ENCODE measurements at regions not wholly inside any gene's neighbourhood (a gene's known extent, or its start where the extent isn't known, plus 50 kb on each side); places are given as distances from the start of the nearest gene placed in this dataset.

- Histone ChIP-seq H3K4me1 (no peaks in the 10 kb centered on the region), H3K4me2 (no peak overlapping the region), H4K20me1 (no peaks in the 10 kb centered on the region), H3K9ac (no peak overlapping the region), H3K4me3 (no peak overlapping the region), H3K27me3 (peaks cover 80% of the 10 kb centered on the region), H3K9me3 (no peaks in the 10 kb centered on the region), H3K27ac (no peak overlapping the region), H3K36me3 (no peaks in the 10 kb centered on the region)
- no peak for TF ChIP-seq Cebpa-rat (IDR thresholded peaks at IDR 0.05)
Observed at GRCh38 chrX:42628471-42628870, 149.5 kb downstream of the PPP1R2C start.

GRCh38 chrX:42627891-42628290 lies 150.1 kb downstream of the PPP1R2C start:
- H3K4me1 ChIP-seq = no peaks in the 10 kb centered on the region
- no peak overlapping the region for H3K27ac ChIP-seq
- no peaks in the 10 kb centered on the region for H3K9me3 ChIP-seq
- no peak overlapping the region for H3K4me3 ChIP-seq
- H3K4me2 ChIP-seq = no peak overlapping the region
- peaks cover 81% of the 10 kb centered on the region for H3K27me3 ChIP-seq
- H3K36me3 ChIP-seq = no peaks in the 10 kb centered on the region
- no peak overlapping the region for H3K9ac ChIP-seq
- H4K20me1 ChIP-seq = no peaks in the 10 kb centered on the region
- no peak for TF ChIP-seq Cebpa-rat (IDR thresholded peaks at IDR 0.05)

DNA sequence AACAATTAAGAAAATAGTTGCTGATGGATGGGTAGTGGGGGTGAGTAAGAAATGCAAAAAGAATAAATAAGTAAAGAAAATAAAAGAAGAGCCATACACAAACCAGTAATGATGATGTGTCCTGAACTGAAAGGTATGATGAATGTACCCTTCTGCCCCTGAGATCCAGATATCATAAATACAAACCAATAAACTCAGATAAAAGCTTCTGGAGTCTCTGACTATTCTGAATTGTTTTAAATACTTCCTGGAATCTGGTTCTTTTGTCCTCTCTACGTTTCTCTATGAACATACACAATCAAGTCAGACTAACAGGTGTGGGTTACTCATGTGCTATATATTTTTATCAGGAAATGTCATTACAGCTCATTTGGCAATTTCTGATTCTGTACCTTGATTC lies 153.4 kb downstream of the PPP1R2C start:
- H3K27me3 ChIP-seq = peaks cover 82% of the 10 kb centered on the region
- H4K20me1 ChIP-seq = no peaks in the 10 kb centered on the region
- H3K9ac ChIP-seq = no peak overlapping the region
- H3K4me3 ChIP-seq = no peak overlapping the region
- no peak for TF ChIP-seq Cebpa-rat (IDR thresholded peaks at IDR 0.05)
- H3K4me2 ChIP-seq = no peak overlapping the region
- no peaks in the 10 kb centered on the region for H3K4me1 ChIP-seq
- H3K9me3 ChIP-seq = no peaks in the 10 kb centered on the region
- H3K36me3 ChIP-seq = no peaks in the 10 kb centered on the region
- no peak overlapping the region for H3K27ac ChIP-seq

DNA sequence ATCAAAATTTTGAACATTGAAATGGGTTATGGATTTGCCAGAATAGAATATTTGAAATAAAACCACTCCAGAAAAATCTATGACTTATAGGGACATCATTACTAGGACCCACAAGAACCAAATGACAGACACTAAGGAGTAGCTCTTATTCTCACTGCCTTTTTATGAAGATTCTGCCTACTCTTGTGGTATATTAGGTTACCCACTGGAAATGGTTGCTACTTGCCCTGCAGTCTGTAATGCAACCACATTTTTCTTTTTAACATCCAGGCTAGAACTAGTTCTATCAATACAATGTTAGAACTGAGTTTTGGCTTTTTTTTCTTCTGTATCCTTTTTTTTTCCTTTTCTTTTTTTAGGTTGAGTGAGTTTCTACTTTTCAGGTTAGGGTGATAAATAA lies 158.9 kb downstream of the PPP1R2C start:
- no peak for TF ChIP-seq Cebpa-rat (IDR thresholded peaks at IDR 0.05)
- Histone ChIP-seq H3K4me2 (no peak overlapping the region), H3K4me3 (no peak overlapping the region), H3K36me3 (no peaks in the 10 kb centered on the region), H3K27ac (no peak overlapping the region), H4K20me1 (no peaks in the 10 kb centered on the region), H3K27me3 (peaks cover 80% of the 10 kb centered on the region), H3K9ac (no peak overlapping the region), H3K4me1 (no peaks in the 10 kb centered on the region), H3K9me3 (no peaks in the 10 kb centered on the region)

GRCh38 chrX:42616981-42617380 lies 161.0 kb downstream of the PPP1R2C start:
- no peak overlapping the region for H3K4me2 ChIP-seq
- TF ChIP-seq Cebpa-rat (IDR thresholded peaks at IDR 0.05) = no peak
- peaks cover 78% of the 10 kb centered on the region for H3K27me3 ChIP-seq

DNA sequence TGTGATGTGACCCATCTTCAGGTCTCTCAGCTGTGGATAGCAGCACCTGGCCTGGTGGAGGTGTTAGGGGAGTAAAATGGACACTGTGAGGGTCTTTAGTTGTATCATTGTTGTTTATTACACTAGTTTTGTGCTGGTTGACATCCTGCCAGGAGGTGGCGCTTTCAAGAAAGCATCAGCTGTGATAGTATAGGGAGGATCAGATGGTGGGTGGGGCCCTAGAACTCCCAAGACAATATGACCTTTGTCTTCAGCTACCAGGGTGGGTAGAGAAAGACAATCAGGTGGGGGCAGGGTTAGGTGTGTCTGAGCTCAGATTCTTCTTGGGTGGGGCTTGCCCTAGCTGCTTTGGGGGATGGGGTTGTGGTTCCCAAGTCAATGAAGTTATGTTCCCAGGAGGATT lies 162.8 kb downstream of the PPP1R2C start:
- H3K27me3 ChIP-seq = peaks cover 73% of the 10 kb centered on the region
- H3K4me1 ChIP-seq = no peaks in the 10 kb centered on the region
- no peak for TF ChIP-seq Cebpa-rat (IDR thresholded peaks at IDR 0.05)
- H3K9ac ChIP-seq = no peak overlapping the region
- no peak overlapping the region for H3K4me2 ChIP-seq
- no peaks in the 10 kb centered on the region for H3K9me3 ChIP-seq
- H4K20me1 ChIP-seq = no peaks in the 10 kb centered on the region
- H3K36me3 ChIP-seq = no peaks in the 10 kb centered on the region
- no peak overlapping the region for H3K4me3 ChIP-seq
- no peak overlapping the region for H3K27ac ChIP-seq

More at GRCh38 chrX:42616981-42617380, 161.0 kb downstream of the PPP1R2C start:
- no peaks in the 10 kb centered on the region for H3K9me3 ChIP-seq
- no peaks in the 10 kb centered on the region for H3K4me1 ChIP-seq
- H3K27ac ChIP-seq = no peak overlapping the region
- no peak overlapping the region for H3K4me3 ChIP-seq
- no peaks in the 10 kb centered on the region for H4K20me1 ChIP-seq
- no peaks in the 10 kb centered on the region for H3K36me3 ChIP-seq
- no peak overlapping the region for H3K9ac ChIP-seq

DNA sequence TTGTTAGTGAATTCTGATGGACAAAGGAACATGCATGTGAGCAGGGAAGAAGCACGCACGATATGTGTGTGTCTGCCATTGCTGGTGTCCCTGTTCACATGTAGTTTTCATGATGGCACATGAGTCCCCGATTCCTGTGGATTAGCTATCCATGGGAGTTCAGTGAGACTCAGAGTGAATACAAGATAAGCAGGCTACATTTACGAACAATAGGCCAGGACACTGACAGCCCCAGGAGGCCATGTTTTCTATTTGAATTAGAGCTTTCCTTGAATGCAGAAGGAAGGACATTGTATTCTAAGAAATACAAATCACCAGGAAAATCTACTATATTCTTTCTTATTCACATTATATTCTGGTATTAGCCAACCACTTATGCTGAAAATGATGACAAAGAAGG lies 171.4 kb downstream of the PPP1R2C start:
- Histone ChIP-seq H3K4me1 (no peaks in the 10 kb centered on the region), H3K9me3 (no peaks in the 10 kb centered on the region), H3K4me2 (no peak overlapping the region), H3K36me3 (no peaks in the 10 kb centered on the region), H3K27me3 (peaks cover 56% of the 10 kb centered on the region), H3K4me3 (no peak overlapping the region), H3K27ac (no peak overlapping the region), H3K9ac (no peak overlapping the region), H4K20me1 (no peaks in the 10 kb centered on the region)
- TF ChIP-seq Cebpa-rat (IDR thresholded peaks at IDR 0.05) = no peak

DNA sequence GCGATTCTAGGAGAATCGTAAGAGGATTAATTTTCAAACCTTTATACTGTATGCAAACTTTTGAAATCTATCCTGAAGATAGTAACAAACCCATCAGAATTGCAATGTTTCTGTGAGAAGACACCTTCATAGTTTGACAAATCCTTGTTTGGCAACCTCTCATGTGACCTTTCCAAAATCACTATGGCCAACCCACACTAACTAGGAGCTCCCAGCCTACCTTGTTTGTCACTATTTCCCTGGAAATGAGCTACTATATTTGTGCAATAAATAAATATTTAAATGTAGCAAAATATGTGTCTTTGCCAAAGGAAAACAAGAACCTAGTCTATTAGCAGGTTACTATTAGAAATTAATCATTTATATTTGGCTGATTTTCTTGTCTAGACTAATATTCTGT lies 173.7 kb downstream of the PPP1R2C start:
- H3K27me3 ChIP-seq = peaks cover 65% of the 10 kb centered on the region
- TF ChIP-seq Cebpa-rat (IDR thresholded peaks at IDR 0.05) = no peak
- H3K27ac ChIP-seq = no peak overlapping the region
- no peak overlapping the region for H3K4me2 ChIP-seq
- H3K9ac ChIP-seq = no peak overlapping the region
- no peaks in the 10 kb centered on the region for H3K9me3 ChIP-seq
- H3K4me1 ChIP-seq = no peaks in the 10 kb centered on the region
- no peaks in the 10 kb centered on the region for H4K20me1 ChIP-seq
- no peak overlapping the region for H3K4me3 ChIP-seq
- no peaks in the 10 kb centered on the region for H3K36me3 ChIP-seq

- H3K4me2 ChIP-seq = no peak overlapping the region
- H4K20me1 ChIP-seq = no peaks in the 10 kb centered on the region
- no peaks in the 10 kb centered on the region for H3K4me1 ChIP-seq
- no peak overlapping the region for H3K4me3 ChIP-seq
- H3K27me3 ChIP-seq = peaks cover 73% of the 10 kb centered on the region
- H3K9me3 ChIP-seq = no peaks in the 10 kb centered on the region
- H3K9ac ChIP-seq = no peak overlapping the region
- no peak for TF ChIP-seq Cebpa-rat (IDR thresholded peaks at IDR 0.05)
- no peak overlapping the region for H3K27ac ChIP-seq
- no peaks in the 10 kb centered on the region for H3K36me3 ChIP-seq
Observed at GRCh38 chrX:42603016-42603415, 174.9 kb downstream of the PPP1R2C start.

DNA sequence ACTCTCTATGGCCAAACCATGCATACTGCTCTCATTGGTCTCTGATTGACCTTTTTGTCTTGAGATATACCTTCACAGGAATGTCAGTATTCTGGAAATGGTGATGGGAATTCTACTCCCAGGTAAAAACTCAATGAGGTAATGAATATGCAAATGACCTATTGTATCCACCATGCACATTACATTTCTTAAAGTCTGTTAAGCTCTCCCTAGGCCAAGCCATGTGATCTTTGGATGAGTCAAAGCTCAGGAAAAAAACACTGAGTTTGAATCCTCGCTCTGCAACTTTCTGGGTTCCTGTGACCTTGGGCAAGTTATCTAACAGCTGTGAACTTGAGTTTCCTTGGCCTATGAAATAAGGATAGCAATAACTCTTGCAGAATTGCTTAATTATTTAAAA lies 175.4 kb downstream of the PPP1R2C start:
- H3K27ac ChIP-seq = no peak overlapping the region
- no peaks in the 10 kb centered on the region for H4K20me1 ChIP-seq
- no peak for TF ChIP-seq Cebpa-rat (IDR thresholded peaks at IDR 0.05)
- H3K27me3 ChIP-seq = peaks cover 74% of the 10 kb centered on the region
- no peak overlapping the region for H3K4me3 ChIP-seq
- H3K36me3 ChIP-seq = no peaks in the 10 kb centered on the region
- no peak overlapping the region for H3K9ac ChIP-seq
- no peaks in the 10 kb centered on the region for H3K9me3 ChIP-seq
- no peak overlapping the region for H3K4me2 ChIP-seq
- no peaks in the 10 kb centered on the region for H3K4me1 ChIP-seq

DNA sequence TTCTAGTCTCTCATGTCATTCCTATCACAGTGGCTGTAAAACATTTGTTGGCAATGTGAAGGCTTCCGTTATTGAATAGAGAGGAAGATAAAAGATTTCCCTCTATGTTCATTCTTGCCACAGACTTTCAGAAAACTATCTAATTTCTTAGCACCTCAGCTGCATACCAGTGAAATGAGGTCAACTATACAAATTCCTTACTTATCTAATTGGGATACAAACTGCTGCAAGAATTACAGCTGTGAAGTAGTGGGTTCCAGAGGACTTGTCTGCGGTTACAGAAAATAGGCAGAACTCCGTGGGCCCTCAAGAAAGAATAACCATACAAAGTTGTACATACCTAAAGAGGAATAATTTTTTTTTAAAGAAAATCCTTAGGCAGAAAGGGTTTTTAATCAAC lies 175.8 kb downstream of the PPP1R2C start:
- H3K4me3 ChIP-seq = no peak overlapping the region
- H3K9me3 ChIP-seq = no peaks in the 10 kb centered on the region
- H3K4me2 ChIP-seq = no peak overlapping the region
- no peaks in the 10 kb centered on the region for H3K36me3 ChIP-seq
- peaks cover 76% of the 10 kb centered on the region for H3K27me3 ChIP-seq
- H4K20me1 ChIP-seq = no peaks in the 10 kb centered on the region
- H3K9ac ChIP-seq = no peak overlapping the region
- no peak overlapping the region for H3K27ac ChIP-seq
- H3K4me1 ChIP-seq = no peaks in the 10 kb centered on the region
- TF ChIP-seq Cebpa-rat (IDR thresholded peaks at IDR 0.05) = no peak

All from BLaER1 (cell line).